CD4-positive, alpha-beta T cell treated with Interleukin-12 subunit alpha and Interleukin-12 subunit beta, for 1 hour (primary cell): ENCODE measurements at regions not wholly inside any gene's neighbourhood (a gene's known extent, or its start where the extent isn't known, plus 50 kb on each side); places are given as distances from the start of the nearest gene placed in this dataset.

Experiments
- DNase-seq: peaks from one replicate; pipeline ENCODE4 v3.0.0-alpha.2; 2020

- DNase-seq: no peak
These were observed 72.7 kb upstream of the MBOAT2 start for GRCh38 chr2:9076210-9076609.

- no peak for DNase-seq
These were observed 71.4 kb upstream of the MBOAT2 start for GRCh38 chr2:9074930-9075329.

GRCh38 chr2:9071584-9072124 is 68.2 kb upstream of the MBOAT2 start:
- DNase-seq: no peak

- DNase-seq: no peak
These were observed 67.5 kb upstream of the MBOAT2 start for GRCh38 chr2:9071032-9071431.

- no peak for DNase-seq
These were observed 66.1 kb upstream of the MBOAT2 start for GRCh38 chr2:9069543-9069942.

- DNase-seq: no peak
These were observed 62.4 kb upstream of the MBOAT2 start for GRCh38 chr2:9065901-9066300.

- no peak for DNase-seq
These were observed 59.6 kb upstream of the MBOAT2 start for GRCh38 chr2:9063023-9063606.

GRCh38 chr2:9060819-9061218 is 57.3 kb upstream of the MBOAT2 start:
- DNase-seq: no peak

- DNase-seq: no peak
These were observed 54.7 kb upstream of the MBOAT2 start for GRCh38 chr2:9057939-9058761.

- no peak for DNase-seq
These were observed 52.0 kb upstream of the MBOAT2 start for GRCh38 chr2:9055471-9055870.

GRCh38 chr2:9053534-9053931 is 50.0 kb upstream of the MBOAT2 start:
- no peak for DNase-seq
